ENCODE measurements at regions not wholly inside any gene's neighbourhood (a gene's known extent, or its start where the extent isn't known, plus 50 kb on each side); places are given as distances from the start of the nearest gene placed in this dataset.

DNA sequence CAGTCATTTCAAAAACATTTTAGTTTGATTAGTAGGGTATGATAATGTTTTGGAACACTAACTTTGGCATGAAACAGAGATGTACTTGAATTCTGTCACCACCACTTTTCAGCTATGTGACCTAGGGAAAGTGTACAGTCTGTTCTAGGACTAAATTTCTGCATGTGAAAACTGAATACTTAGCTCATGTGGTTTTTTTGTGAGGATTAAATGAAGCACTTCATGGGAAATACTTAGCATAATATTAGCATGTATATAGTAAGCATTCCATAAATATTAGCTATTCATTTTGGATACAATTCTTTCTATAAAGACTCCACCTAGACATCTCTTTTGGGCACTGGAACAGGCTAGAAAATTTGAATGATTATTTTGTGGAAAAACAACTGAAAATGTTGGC, 1379.4 kb downstream of the RPA4 start:
- TF ChIP-seq EP300 (IDR thresholded peaks at IDR 0.05) (no peak), POLR2AphosphoS5 (IDR thresholded peaks at IDR 0.05) (no peak), POLR2A (IDR thresholded peaks at IDR 0.05) (no peak)
- TF ChIP-seq, protein P1, sequence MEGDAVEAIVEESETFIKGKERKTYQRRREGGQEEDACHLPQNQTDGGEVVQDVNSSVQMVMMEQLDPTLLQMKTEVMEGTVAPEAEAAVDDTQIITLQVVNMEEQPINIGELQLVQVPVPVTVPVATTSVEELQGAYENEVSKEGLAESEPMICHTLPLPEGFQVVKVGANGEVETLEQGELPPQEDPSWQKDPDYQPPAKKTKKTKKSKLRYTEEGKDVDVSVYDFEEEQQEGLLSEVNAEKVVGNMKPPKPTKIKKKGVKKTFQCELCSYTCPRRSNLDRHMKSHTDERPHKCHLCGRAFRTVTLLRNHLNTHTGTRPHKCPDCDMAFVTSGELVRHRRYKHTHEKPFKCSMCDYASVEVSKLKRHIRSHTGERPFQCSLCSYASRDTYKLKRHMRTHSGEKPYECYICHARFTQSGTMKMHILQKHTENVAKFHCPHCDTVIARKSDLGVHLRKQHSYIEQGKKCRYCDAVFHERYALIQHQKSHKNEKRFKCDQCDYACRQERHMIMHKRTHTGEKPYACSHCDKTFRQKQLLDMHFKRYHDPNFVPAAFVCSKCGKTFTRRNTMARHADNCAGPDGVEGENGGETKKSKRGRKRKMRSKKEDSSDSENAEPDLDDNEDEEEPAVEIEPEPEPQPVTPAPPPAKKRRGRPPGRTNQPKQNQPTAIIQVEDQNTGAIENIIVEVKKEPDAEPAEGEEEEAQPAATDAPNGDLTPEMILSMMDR (IDR thresholded peaks at IDR 0.05) = no peak

All from suprapubic skin (tissue), 4 donors.